CD8-positive, alpha-beta memory T cell (primary cell): ENCODE measurements at regions not wholly inside any gene's neighbourhood (a gene's known extent, or its start where the extent isn't known, plus 50 kb on each side); places are given as distances from the start of the nearest gene placed in this dataset.
"Not testable (repeated sequence)": the region's sequence is repeated elsewhere in the genome, so short reads cannot be mapped to it uniquely, and the experiment has no call there.

ENCODE experiments used
- CTCF ChIA-PET: fragments of 350-600 bp; sonication (Branson Sonifier 250); formaldehyde crosslinking; loops from one replicate; lab custom pipeline; 2021; ENCODE audit warnings: antibody characterized with exemption; lab: Charles Lee
- POLR2A ChIA-PET: fragments of 350-600 bp; sonication (Branson Sonifier 250); formaldehyde crosslinking; loops from one replicate; lab custom pipeline; 2021; ENCODE audit warnings: antibody characterized with exemption; lab: Charles Lee
- DNase-seq, 5 donors: peaks; one replicate each; pipeline versions ENCODE4 v3.0.0 to v3.0.0-alpha.2; 2020 to 2022; ENCODE audit warnings: mixed read lengths in 1 of 5
- H3K27ac ChIP-seq: one replicate; pipeline ENCODE4 v1.7.0; 2013; ENCODE audit warnings: low read depth, mild to moderate bottlenecking, low read length, moderate library complexity
- H3K27me3 ChIP-seq: 2 replicates; pipeline ENCODE4 v1.7.0; 2013; ENCODE audit warnings: low read length, mild to moderate bottlenecking; ENCODE audit not compliant: insufficient read depth, poor library complexity, severe bottlenecking
- H3K36me3 ChIP-seq: 2 replicates; pipeline ENCODE4 v1.7.0; 2013; ENCODE audit warnings: mild to moderate bottlenecking, low read length, moderate library complexity; ENCODE audit not compliant: insufficient read depth
- H3K4me1 ChIP-seq: 2 replicates; pipeline ENCODE4 v1.7.0; 2013; ENCODE audit warnings: mild to moderate bottlenecking, low read length, moderate library complexity; ENCODE audit not compliant: insufficient read depth
- H3K4me3 ChIP-seq: 2 replicates; pipeline ENCODE4 v1.7.0; 2013; ENCODE audit warnings: mild to moderate bottlenecking, low read length
- H3K9me3 ChIP-seq: 2 replicates; pipeline ENCODE4 v1.7.0; 2013; ENCODE audit warnings: mild to moderate bottlenecking, low read length
- H3K27ac Mint-ChIP-seq, 8 donors: one replicate each; pipeline ENCODE4 v1.8.0; 2020 to 2021; ENCODE audit warnings: mixed read lengths in 8 of 8, mild to moderate bottlenecking in 6 of 8, inconsistent platforms in 3 of 8, moderate library complexity in 3 of 8
- H3K27me3 Mint-ChIP-seq, 2 donors: one replicate each; pipeline ENCODE4 v1.8.0; 2020 to 2021; ENCODE audit warnings: mixed read lengths in 2 of 2, mild to moderate bottlenecking in 1 of 2, moderate library complexity in 1 of 2
- H3K36me3 Mint-ChIP-seq, 3 donors: one replicate each; pipeline ENCODE4 v1.8.0; 2020 to 2021; ENCODE audit warnings: mixed read lengths in 3 of 3, inconsistent platforms in 1 of 3, mild to moderate bottlenecking in 1 of 3
- H3K4me1 Mint-ChIP-seq, 3 donors: one replicate each; pipeline ENCODE4 v1.8.0; 2020 to 2021; ENCODE audit warnings: mixed read lengths in 3 of 3, inconsistent platforms in 1 of 3, mild to moderate bottlenecking in 1 of 3
- H3K4me3 Mint-ChIP-seq, 7 donors: one replicate each; pipeline ENCODE4 v1.8.0; 2020 to 2021; ENCODE audit warnings: mixed read lengths in 7 of 7, mild to moderate bottlenecking in 6 of 7, moderate library complexity in 4 of 7, inconsistent platforms in 2 of 7
- H3K9me3 Mint-ChIP-seq, 5 donors: one replicate each; pipeline ENCODE4 v1.8.0; 2020 to 2022; ENCODE audit warnings: mixed read lengths in 5 of 5, mild to moderate bottlenecking in 3 of 5, moderate library complexity in 2 of 5, inconsistent platforms in 1 of 5

GRCh38 chr3:127492426-127492825 lies 98.1 kb downstream of the TPRA1 start:
- peaks cover 0 to 2% (median 0%) of the 10 kb centered on the region in 5 donors for H3K9me3 Mint-ChIP-seq
- no peak overlapping the region for H3K27ac ChIP-seq
- no peaks in the 10 kb centered on the region for H3K36me3 ChIP-seq
- H3K4me3 ChIP-seq = no peak overlapping the region
- H3K4me3 Mint-ChIP-seq = no peak overlapping the region
- POLR2A ChIA-PET = no interaction called here
- CTCF ChIA-PET = interaction anchor here (1.3 kb wide), 1 partner anchor 83 kb away, joined by 4 read pairs; no protein-coding TSS in a partner anchor
- no peaks in the 10 kb centered on the region for H3K27me3 ChIP-seq
- H3K4me1 ChIP-seq = no peaks in the 10 kb centered on the region
- DNase-seq = no peak
- peaks cover 19 to 54% of the 10 kb centered on the region in 2 donors for H3K27me3 Mint-ChIP-seq
- H3K36me3 Mint-ChIP-seq = no peaks in the 10 kb centered on the region
- H3K27ac Mint-ChIP-seq = no peak overlapping the region
- H3K4me1 Mint-ChIP-seq = no peaks in the 10 kb centered on the region
- H3K9me3 ChIP-seq = no peaks in the 10 kb centered on the region

GRCh38 chr3:127491909-127492308 lies 98.6 kb downstream of the TPRA1 start:
- no peaks in the 10 kb centered on the region for H3K4me1 ChIP-seq
- no peak overlapping the region for H3K4me3 ChIP-seq
- H3K9me3 ChIP-seq = no peaks in the 10 kb centered on the region
- H3K4me1 Mint-ChIP-seq = no peaks in the 10 kb centered on the region
- H3K27ac Mint-ChIP-seq = no peak overlapping the region
- peaks cover 0 to 2% (median 0%) of the 10 kb centered on the region in 5 donors for H3K9me3 Mint-ChIP-seq
- H3K27me3 Mint-ChIP-seq = peaks cover 19 to 56% of the 10 kb centered on the region in 2 donors
- no peaks in the 10 kb centered on the region for H3K27me3 ChIP-seq
- no peak overlapping the region for H3K4me3 Mint-ChIP-seq
- H3K36me3 Mint-ChIP-seq = no peaks in the 10 kb centered on the region
- no peak overlapping the region for H3K27ac ChIP-seq
- no peaks in the 10 kb centered on the region for H3K36me3 ChIP-seq
- DNase-seq = no peak
- ChIA-PET POLR2A (no interaction called here), CTCF (interaction anchor here (1.3 kb wide), 1 partner anchor 83 kb away, joined by 4 read pairs; no protein-coding TSS in a partner anchor)

- ChIA-PET CTCF (no interaction called here), POLR2A (no interaction called here)
- Histone ChIP-seq H3K4me1 (no peaks in the 10 kb centered on the region), H3K9me3 (no peaks in the 10 kb centered on the region), H3K27ac (no peak overlapping the region), H3K4me3 (no peak overlapping the region), H3K27me3 (no peaks in the 10 kb centered on the region), H3K36me3 (no peaks in the 10 kb centered on the region)
- Mint-ChIP-seq H3K36me3 (no peaks in the 10 kb centered on the region), H3K27ac (no peak overlapping the region), H3K4me3 (no peak overlapping the region), H3K27me3 (peaks cover 19 to 53% of the 10 kb centered on the region in 2 donors), H3K9me3 (peaks cover 0 to 2% (median 0%) of the 10 kb centered on the region in 5 donors), H3K4me1 (no peaks in the 10 kb centered on the region)
- DNase-seq = no peak
Observed at GRCh38 chr3:127491323-127491722, 99.2 kb downstream of the TPRA1 start.

- H3K27ac ChIP-seq, H3K27me3 ChIP-seq, H3K36me3 ChIP-seq, CTCF ChIA-PET, H3K9me3 Mint-ChIP-seq, H3K4me3 ChIP-seq, H3K9me3 ChIP-seq, H3K4me3 Mint-ChIP-seq, H3K27ac Mint-ChIP-seq, H3K4me1 Mint-ChIP-seq, DNase-seq, H3K36me3 Mint-ChIP-seq, H3K4me1 ChIP-seq, POLR2A ChIA-PET: not testable (repeated sequence)
- peaks cover 20 to 53% of the 10 kb centered on the region in 2 donors for H3K27me3 Mint-ChIP-seq
Observed at GRCh38 chr3:127491024-127491305, 99.6 kb downstream of the TPRA1 start.

GRCh38 chr3:127490271-127491023 lies 100.1 kb downstream of the TPRA1 start:
- H3K27ac ChIP-seq = no peak overlapping the region
- H3K36me3 ChIP-seq = no peaks in the 10 kb centered on the region
- H3K36me3 Mint-ChIP-seq = no peaks in the 10 kb centered on the region
- H3K27me3 Mint-ChIP-seq = peaks cover 20 to 50% of the 10 kb centered on the region in 2 donors
- DNase-seq = no peak
- ChIA-PET CTCF (no interaction called here), POLR2A (no interaction called here)
- no peaks in the 10 kb centered on the region for H3K4me1 Mint-ChIP-seq
- H3K4me3 ChIP-seq = no peak overlapping the region
- peaks cover 0 to 2% (median 0%) of the 10 kb centered on the region in 5 donors for H3K9me3 Mint-ChIP-seq
- H3K27me3 ChIP-seq = no peaks in the 10 kb centered on the region
- H3K4me3 Mint-ChIP-seq = no peak overlapping the region
- H3K9me3 ChIP-seq = no peaks in the 10 kb centered on the region
- no peak overlapping the region for H3K27ac Mint-ChIP-seq
- H3K4me1 ChIP-seq = no peaks in the 10 kb centered on the region

GRCh38 chr3:127489357-127489756 lies 101.2 kb downstream of the TPRA1 start:
- no peaks in the 10 kb centered on the region for H3K36me3 ChIP-seq
- no peak overlapping the region for H3K4me3 ChIP-seq
- H3K4me3 Mint-ChIP-seq = no peak overlapping the region
- peaks cover 0 to 3% (median 3%) of the 10 kb centered on the region in 3 donors for H3K4me1 Mint-ChIP-seq
- no peak for DNase-seq
- peaks cover 25 to 54% of the 10 kb centered on the region in 2 donors for H3K27me3 Mint-ChIP-seq
- H3K36me3 Mint-ChIP-seq = no peaks in the 10 kb centered on the region
- H3K9me3 Mint-ChIP-seq = peaks cover 0 to 5% (median 0%) of the 10 kb centered on the region in 5 donors
- POLR2A ChIA-PET = no interaction called here
- CTCF ChIA-PET = no interaction called here
- H3K27ac Mint-ChIP-seq = no peak overlapping the region
- no peaks in the 10 kb centered on the region for H3K9me3 ChIP-seq
- H3K27me3 ChIP-seq = no peaks in the 10 kb centered on the region
- no peak overlapping the region for H3K27ac ChIP-seq
- no peaks in the 10 kb centered on the region for H3K4me1 ChIP-seq

GRCh38 chr3:127488740-127489139 lies 101.8 kb downstream of the TPRA1 start:
- ChIA-PET CTCF (no interaction called here), POLR2A (no interaction called here)

GRCh38 chr3:127488141-127488672 lies 102.3 kb downstream of the TPRA1 start:
- H3K36me3 ChIP-seq = no peaks in the 10 kb centered on the region
- Mint-ChIP-seq H3K9me3 (peaks cover 0 to 2% (median 0%) of the 10 kb centered on the region in 5 donors), H3K4me3 (no peak overlapping the region), H3K4me1 (peaks cover 2 to 14% (median 11%) of the 10 kb centered on the region in 3 donors), H3K27ac (no peak overlapping the region), H3K36me3 (no peaks in the 10 kb centered on the region), H3K27me3 (peaks cover 27 to 56% of the 10 kb centered on the region in 2 donors)
- H3K27ac ChIP-seq = no peak overlapping the region
- H3K4me1 ChIP-seq = no peaks in the 10 kb centered on the region
- H3K9me3 ChIP-seq = no peaks in the 10 kb centered on the region
- ChIA-PET POLR2A (no interaction called here), CTCF (no interaction called here)
- H3K27me3 ChIP-seq = no peaks in the 10 kb centered on the region
- no peak overlapping the region for H3K4me3 ChIP-seq
- no peak for DNase-seq

More at GRCh38 chr3:127488740-127489139, 101.8 kb downstream of the TPRA1 start:
- Histone ChIP-seq H3K4me3 (no peak overlapping the region), H3K27ac (no peak overlapping the region), H3K36me3 (no peaks in the 10 kb centered on the region), H3K4me1 (no peaks in the 10 kb centered on the region), H3K9me3 (no peaks in the 10 kb centered on the region), H3K27me3 (no peaks in the 10 kb centered on the region)
- DNase-seq = no peak
- Mint-ChIP-seq H3K27me3 (peaks cover 27 to 54% of the 10 kb centered on the region in 2 donors), H3K27ac (no peak overlapping the region), H3K36me3 (no peaks in the 10 kb centered on the region), H3K4me3 (no peak overlapping the region), H3K9me3 (peaks cover 0 to 3% (median 0%) of the 10 kb centered on the region in 5 donors), H3K4me1 (peaks cover 0 to 9% (median 5%) of the 10 kb centered on the region in 3 donors)
